Colonic mucosa (tissue), 4 donors: ENCODE measurements at regions not wholly inside any gene's neighbourhood (a gene's known extent, or its start where the extent isn't known, plus 50 kb on each side); places are given as distances from the start of the nearest gene placed in this dataset.

Source experiments
- DNase-seq: peaks from one replicate; pipeline ENCODE4 v3.0.0-alpha.2; 2020
- H3K27ac ChIP-seq: fragments of 200-600 bp; one replicate; pipeline ENCODE4 v1.8.0; 2021
- H3K27me3 ChIP-seq: fragments of 200-600 bp; one replicate; pipeline ENCODE4 v1.8.0; 2021
- H3K36me3 ChIP-seq: fragments of 200-600 bp; one replicate; pipeline ENCODE4 v1.8.0; 2021
- H3K4me1 ChIP-seq: fragments of 200-600 bp; one replicate; pipeline ENCODE4 v1.8.0; 2021; ENCODE audit warnings: mild to moderate bottlenecking
- H3K4me3 ChIP-seq: fragments of 200-600 bp; one replicate; pipeline ENCODE4 v1.8.0; 2021
- H3K9ac ChIP-seq, 2 donors: one replicate each; pipeline ENCODE4 v1.7.0; 2013; ENCODE audit warnings: control low read depth in 2 of 2, low read depth in 2 of 2, low read length in 2 of 2
- H3K9me3 ChIP-seq: fragments of 200-600 bp; one replicate; pipeline ENCODE4 v1.8.0; 2021
- intact Hi-C: fragments of 100-400 bp; cut with DNase I; formaldehyde crosslinking; loops from one replicate; pipeline ENCODE4 v1.14.1; 2022
- TF ChIP-seq, protein P1 (sequence below): fragments of 200-600 bp; IDR thresholded peaks from one replicate; pipeline ENCODE4 v1.8.0; 2022; ENCODE audit warnings: antibody characterized with exemption, mild to moderate bottlenecking
- donor health status: healthy.
- donor health status: DM: no; HTN: no; CAD: no.
- donor health status: DM: no; HTN: no; CAD: no.

GRCh38 chr7:18312482-18312881, 183.1 kb upstream of the HDAC9 start:
- no peak for DNase-seq
- H3K4me3 ChIP-seq: no peak overlapping the region
- H3K9ac ChIP-seq: no peak overlapping the region
- H3K36me3 ChIP-seq: no peaks in the 10 kb centered on the region
- no peaks in the 10 kb centered on the region for H3K4me1 ChIP-seq
- H3K27ac ChIP-seq: no peak overlapping the region
- H3K27me3 ChIP-seq: no peaks in the 10 kb centered on the region
- TF ChIP-seq, protein P1, sequence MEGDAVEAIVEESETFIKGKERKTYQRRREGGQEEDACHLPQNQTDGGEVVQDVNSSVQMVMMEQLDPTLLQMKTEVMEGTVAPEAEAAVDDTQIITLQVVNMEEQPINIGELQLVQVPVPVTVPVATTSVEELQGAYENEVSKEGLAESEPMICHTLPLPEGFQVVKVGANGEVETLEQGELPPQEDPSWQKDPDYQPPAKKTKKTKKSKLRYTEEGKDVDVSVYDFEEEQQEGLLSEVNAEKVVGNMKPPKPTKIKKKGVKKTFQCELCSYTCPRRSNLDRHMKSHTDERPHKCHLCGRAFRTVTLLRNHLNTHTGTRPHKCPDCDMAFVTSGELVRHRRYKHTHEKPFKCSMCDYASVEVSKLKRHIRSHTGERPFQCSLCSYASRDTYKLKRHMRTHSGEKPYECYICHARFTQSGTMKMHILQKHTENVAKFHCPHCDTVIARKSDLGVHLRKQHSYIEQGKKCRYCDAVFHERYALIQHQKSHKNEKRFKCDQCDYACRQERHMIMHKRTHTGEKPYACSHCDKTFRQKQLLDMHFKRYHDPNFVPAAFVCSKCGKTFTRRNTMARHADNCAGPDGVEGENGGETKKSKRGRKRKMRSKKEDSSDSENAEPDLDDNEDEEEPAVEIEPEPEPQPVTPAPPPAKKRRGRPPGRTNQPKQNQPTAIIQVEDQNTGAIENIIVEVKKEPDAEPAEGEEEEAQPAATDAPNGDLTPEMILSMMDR: no peak
- intact Hi-C loops: no loop called here
- H3K9me3 ChIP-seq: no peaks in the 10 kb centered on the region

GRCh38 chr7:18313965-18314364, 181.6 kb upstream of the HDAC9 start:
- no peak for DNase-seq
- H3K27me3 ChIP-seq: no peaks in the 10 kb centered on the region
- no peaks in the 10 kb centered on the region for H3K9me3 ChIP-seq
- H3K9ac ChIP-seq: no peak overlapping the region
- H3K4me1 ChIP-seq: no peaks in the 10 kb centered on the region
- TF ChIP-seq, protein P1: no peak
- no peak overlapping the region for H3K4me3 ChIP-seq
- no peaks in the 10 kb centered on the region for H3K36me3 ChIP-seq
- intact Hi-C loops: no loop called here
- no peak overlapping the region for H3K27ac ChIP-seq

GRCh38 chr7:18315241-18315640, 180.3 kb upstream of the HDAC9 start:
- TF ChIP-seq, protein P1: no peak
- intact Hi-C loops: no loop called here

DNA sequence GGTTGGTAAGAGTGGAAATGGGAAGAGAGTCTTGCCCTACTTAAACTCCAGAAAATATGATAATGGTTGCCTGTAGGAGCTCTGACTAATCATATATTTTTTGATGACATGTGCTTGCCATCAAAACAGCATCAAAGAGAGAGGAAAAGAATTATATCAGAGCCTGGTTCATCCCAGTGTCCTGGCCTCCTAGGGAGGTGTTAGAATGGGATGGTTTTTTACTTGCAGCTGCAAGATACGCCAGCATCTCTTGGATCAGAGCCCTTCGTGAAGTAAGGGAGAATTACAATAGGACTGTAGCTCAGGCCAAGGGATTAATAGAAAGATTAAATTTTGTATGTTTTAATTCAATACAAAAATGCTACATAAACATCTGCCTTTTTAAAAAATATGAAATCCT, 177.6 kb upstream of the HDAC9 start:
- no peak overlapping the region for H3K4me3 ChIP-seq
- no peak overlapping the region for H3K9ac ChIP-seq
- intact Hi-C loops: no loop called here
- no peaks in the 10 kb centered on the region for H3K36me3 ChIP-seq
- no peaks in the 10 kb centered on the region for H3K4me1 ChIP-seq
- H3K9me3 ChIP-seq: no peaks in the 10 kb centered on the region
- no peak for DNase-seq
- TF ChIP-seq, protein P1: no peak
- no peaks in the 10 kb centered on the region for H3K27me3 ChIP-seq
- H3K27ac ChIP-seq: no peak overlapping the region

More at GRCh38 chr7:18315241-18315640, 180.3 kb upstream of the HDAC9 start:
- Histone ChIP-seq H3K9me3 (no peaks in the 10 kb centered on the region), H3K27me3 (no peaks in the 10 kb centered on the region), H3K9ac (no peak overlapping the region), H3K27ac (no peak overlapping the region), H3K36me3 (no peaks in the 10 kb centered on the region), H3K4me1 (no peaks in the 10 kb centered on the region), H3K4me3 (no peak overlapping the region)
- no peak for DNase-seq

DNA sequence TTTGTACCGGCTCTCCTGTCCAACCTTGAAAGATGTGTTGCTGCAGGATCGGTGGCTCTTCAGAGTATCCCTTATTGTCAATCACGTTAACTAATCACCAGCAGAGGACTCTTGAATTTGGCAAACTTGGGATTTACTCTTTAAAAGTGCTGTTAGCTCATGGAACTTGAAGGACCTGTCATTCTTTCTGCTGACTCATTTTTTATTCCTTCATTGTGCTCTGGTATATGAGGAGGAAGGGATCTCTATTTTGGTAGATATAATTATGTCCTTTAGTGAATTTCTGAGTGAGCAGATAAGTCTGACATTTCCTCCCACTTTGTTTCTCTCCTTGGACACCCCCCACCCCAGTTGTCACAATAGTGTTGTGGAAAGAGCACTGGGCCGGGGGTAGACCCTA, 175.1 kb upstream of the HDAC9 start:
- Histone ChIP-seq H3K9me3 (no peaks in the 10 kb centered on the region), H3K9ac (no peak overlapping the region), H3K4me3 (no peak overlapping the region), H3K4me1 (no peaks in the 10 kb centered on the region), H3K27ac (no peak overlapping the region), H3K27me3 (no peaks in the 10 kb centered on the region), H3K36me3 (no peaks in the 10 kb centered on the region)
- intact Hi-C loops: loop anchor here (5.0 kb wide), 1 partner anchor 108 kb away; no protein-coding TSS in a partner anchor
- no peak for DNase-seq
- TF ChIP-seq, protein P1: no peak
